GM23338 (cell line): ENCODE measurements at regions not wholly inside any gene's neighbourhood (a gene's known extent, or its start where the extent isn't known, plus 50 kb on each side); places are given as distances from the start of the nearest gene placed in this dataset.

Experiments
- ATAC-seq: fragments of 200-7000 bp; cut with Tn5 transposase; 3 replicates; pipeline ENCODE4 v1.9.1; 2020
- DNase-seq: peaks from one replicate; pipeline ENCODE4 v3.0.0-alpha.2; 2015; ENCODE audit warnings: low spot score
- H2AFZ ChIP-seq: fragments of 200-600 bp; sonication (generic); 2 replicates; pipeline ENCODE4 v1.8.0; 2016; ENCODE audit warnings: antibody characterized with exemption, mild to moderate bottlenecking, moderate library complexity
- H3F3A ChIP-seq: fragments of 200-600 bp; sonication (generic); replicated peaks from 2 replicates; pipeline ENCODE4 v1.8.0; 2017; ENCODE audit warnings: antibody characterized with exemption, mixed run types, low read depth
- H3K27ac ChIP-seq: fragments of 200-600 bp; sonication (generic); 2 replicates; pipeline ENCODE4 v1.6.1; 2016; ENCODE audit warnings: low read depth
- H3K27me3 ChIP-seq: fragments of 200-600 bp; sonication (generic); 2 replicates; pipeline ENCODE4 v1.8.0; 2016; ENCODE audit warnings: mild to moderate bottlenecking, mixed run types, moderate library complexity; ENCODE audit not compliant: insufficient read depth
- H3K36me3 ChIP-seq: fragments of 200-600 bp; sonication (generic); 2 replicates; pipeline ENCODE4 v1.8.0; 2016; ENCODE audit warnings: mild to moderate bottlenecking; ENCODE audit not compliant: insufficient read depth
- H3K4me1 ChIP-seq: fragments of 200-600 bp; sonication (generic); 2 replicates; pipeline ENCODE4 v1.8.0; 2016; ENCODE audit warnings: mild to moderate bottlenecking, moderate library complexity; ENCODE audit not compliant: insufficient read depth
- H3K4me2 ChIP-seq: fragments of 200-600 bp; sonication (generic); 2 replicates; pipeline ENCODE4 v1.7.1; 2017; ENCODE audit warnings: mixed run types
- H3K4me3 ChIP-seq: fragments of 200-600 bp; sonication (generic); 2 replicates; pipeline ENCODE4 v1.6.1; 2016; ENCODE audit warnings: mixed run types
- H3K79me2 ChIP-seq: fragments of 200-600 bp; sonication (generic); replicated peaks from 2 replicates; pipeline ENCODE4 v1.8.0; 2017; ENCODE audit warnings: mild to moderate bottlenecking; ENCODE audit not compliant: insufficient read depth
- H3K9me2 ChIP-seq: fragments of 200-600 bp; sonication (generic); 2 replicates; pipeline ENCODE4 v1.8.0; 2017; ENCODE audit not compliant: insufficient read depth
- H4K20me1 ChIP-seq: fragments of 200-600 bp; sonication (generic); replicated peaks from 2 replicates; pipeline ENCODE4 v1.8.0; 2017; ENCODE audit warnings: mild to moderate bottlenecking; ENCODE audit not compliant: insufficient read depth
- H3K27ac Mint-ChIP-seq: 2 replicates; pipeline ENCODE4 v1.8.0; 2020; ENCODE audit warnings: inconsistent platforms, mild to moderate bottlenecking, moderate library complexity, mixed read lengths
- H3K27me3 Mint-ChIP-seq: 3 replicates; pipeline ENCODE4 v1.8.0; 2022; ENCODE audit warnings: low read depth, mild to moderate bottlenecking, moderate library complexity, mixed read lengths, inconsistent platforms; ENCODE audit not compliant: insufficient read depth, poor library complexity
- H3K36me3 Mint-ChIP-seq: 3 replicates; pipeline ENCODE4 v1.8.0; 2021; ENCODE audit warnings: low read depth, mild to moderate bottlenecking, inconsistent platforms, moderate library complexity, mixed read lengths
- H3K4me1 Mint-ChIP-seq: 3 replicates; pipeline ENCODE4 v1.8.0; 2020; ENCODE audit warnings: mild to moderate bottlenecking, inconsistent platforms, mixed read lengths
- H3K4me3 Mint-ChIP-seq: 3 replicates; pipeline ENCODE4 v1.8.0; 2021; ENCODE audit warnings: moderate library complexity, mild to moderate bottlenecking, inconsistent platforms, mixed read lengths
- H3K9me3 Mint-ChIP-seq: 3 replicates; pipeline ENCODE4 v1.8.0; 2020; ENCODE audit warnings: moderate library complexity, mild to moderate bottlenecking, inconsistent platforms, mixed read lengths
- CREB1 ChIP-seq: fragments of 250-450 bp; sonication (Bioruptor Pico); IDR thresholded peaks from 2 replicates; pipeline ENCODE4 v1.5.0; 2020; ENCODE audit warnings: low read depth, mild to moderate bottlenecking, moderate library complexity
- EZH2 ChIP-seq: fragments of 200-600 bp; sonication (generic); IDR thresholded peaks from one replicate; pipeline ENCODE4 v1.8.0; 2017; ENCODE audit warnings: antibody characterized with exemption, mild to moderate bottlenecking, low read depth; ENCODE audit not compliant: unreplicated experiment
- EZH2phosphoT487 ChIP-seq: fragments of 200-600 bp; sonication (generic); IDR thresholded peaks from one replicate; pipeline ENCODE4 v1.8.1; 2018; ENCODE audit warnings: antibody characterized with exemption; ENCODE audit not compliant: unreplicated experiment
- JUNB ChIP-seq: IDR thresholded peaks from one replicate; pipeline ENCODE4 v1.6.1; 2016; ENCODE audit warnings: antibody characterized with exemption; ENCODE audit not compliant: unreplicated experiment
- POLR2AphosphoS5 ChIP-seq: IDR thresholded peaks from 2 replicates; pipeline ENCODE4 v1.6.1; 2016; ENCODE audit warnings: antibody characterized with exemption, low read depth
- STAT1 ChIP-seq: IDR thresholded peaks from one replicate; pipeline ENCODE4 v1.6.1; 2016; ENCODE audit warnings: antibody characterized with exemption; ENCODE audit not compliant: unreplicated experiment
- ZNF114 ChIP-seq: fragments of 250-450 bp; sonication (Bioruptor Pico); IDR thresholded peaks from 2 replicates; pipeline ENCODE4 v1.5.0; 2020; ENCODE audit warnings: mild to moderate bottlenecking, moderate library complexity
- ZNF331 ChIP-seq: fragments of 250-450 bp; sonication (Bioruptor Pico); IDR thresholded peaks from 2 replicates; pipeline ENCODE4 v1.5.0; 2020; ENCODE audit warnings: low read depth, mild to moderate bottlenecking, moderate library complexity
- TF ChIP-seq, protein P1 (sequence below), 2 experiments: fragments of 200-600 bp in 1 of 2; sonication (generic) in 1 of 2; conservative IDR thresholded peaks; 2 replicates each; pipeline versions ENCODE4 v1.5.1 to v1.6.1; 2016 to 2017; ENCODE audit warnings: antibody characterized with exemption in 2 of 2, low read depth in 2 of 2, mild to moderate bottlenecking in 2 of 2, moderate library complexity in 1 of 2
- TF ChIP-seq, protein P2 (sequence below): IDR thresholded peaks from 2 replicates; pipeline ENCODE4 v1.6.1; 2016; ENCODE audit warnings: antibody characterized with exemption
- TF ChIP-seq, protein P3 (sequence below): fragments of 250-450 bp; sonication (Bioruptor Pico); IDR thresholded peaks from 2 replicates; pipeline ENCODE4 v1.5.0; 2020; ENCODE audit warnings: mild to moderate bottlenecking, moderate library complexity
- TF ChIP-seq, protein P4 (sequence below): IDR thresholded peaks from one replicate; pipeline ENCODE4 v1.6.1; 2018; ENCODE audit warnings: antibody characterized with exemption; ENCODE audit not compliant: unreplicated experiment

DNA sequence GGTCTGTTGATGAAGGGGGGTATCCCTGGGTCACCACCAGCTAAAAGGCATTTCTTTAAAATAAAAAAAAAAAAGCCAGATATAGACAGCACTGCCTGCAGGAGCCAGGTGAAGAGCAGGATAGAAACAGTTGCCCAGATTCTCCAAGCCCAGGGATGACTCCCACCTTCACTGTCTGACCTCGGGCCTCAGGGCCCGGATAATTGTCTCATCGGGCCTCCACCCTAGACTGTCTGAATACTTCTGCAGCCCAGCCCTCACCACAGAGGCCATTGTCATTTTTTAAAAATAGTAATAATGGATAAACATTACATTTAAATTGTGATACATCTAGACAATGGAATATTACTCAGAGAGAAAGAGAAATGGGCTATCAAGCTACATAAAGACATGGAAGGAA is 92.8 kb upstream of the TNRC6C start:
- no peaks in the 10 kb centered on the region for H3K4me1 ChIP-seq
- peaks cover 22% of the 10 kb centered on the region for H3K27me3 Mint-ChIP-seq
- no peaks in the 10 kb centered on the region for H3K79me2 ChIP-seq
- TF ChIP-seq EZH2 (no peak), ZNF114 (no peak), CREB1 (no peak), ZNF331 (CRISPR knock-in tag) (no peak), JUNB (no peak), POLR2AphosphoS5 (no peak), EZH2phosphoT487 (no peak), STAT1 (no peak)
- TF ChIP-seq, protein P1, sequence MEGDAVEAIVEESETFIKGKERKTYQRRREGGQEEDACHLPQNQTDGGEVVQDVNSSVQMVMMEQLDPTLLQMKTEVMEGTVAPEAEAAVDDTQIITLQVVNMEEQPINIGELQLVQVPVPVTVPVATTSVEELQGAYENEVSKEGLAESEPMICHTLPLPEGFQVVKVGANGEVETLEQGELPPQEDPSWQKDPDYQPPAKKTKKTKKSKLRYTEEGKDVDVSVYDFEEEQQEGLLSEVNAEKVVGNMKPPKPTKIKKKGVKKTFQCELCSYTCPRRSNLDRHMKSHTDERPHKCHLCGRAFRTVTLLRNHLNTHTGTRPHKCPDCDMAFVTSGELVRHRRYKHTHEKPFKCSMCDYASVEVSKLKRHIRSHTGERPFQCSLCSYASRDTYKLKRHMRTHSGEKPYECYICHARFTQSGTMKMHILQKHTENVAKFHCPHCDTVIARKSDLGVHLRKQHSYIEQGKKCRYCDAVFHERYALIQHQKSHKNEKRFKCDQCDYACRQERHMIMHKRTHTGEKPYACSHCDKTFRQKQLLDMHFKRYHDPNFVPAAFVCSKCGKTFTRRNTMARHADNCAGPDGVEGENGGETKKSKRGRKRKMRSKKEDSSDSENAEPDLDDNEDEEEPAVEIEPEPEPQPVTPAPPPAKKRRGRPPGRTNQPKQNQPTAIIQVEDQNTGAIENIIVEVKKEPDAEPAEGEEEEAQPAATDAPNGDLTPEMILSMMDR (conservative IDR thresholded peaks at IDR 0.05; ENCODE audit: low read depth in 2 of 2): no peak
- TF ChIP-seq, protein P2, sequence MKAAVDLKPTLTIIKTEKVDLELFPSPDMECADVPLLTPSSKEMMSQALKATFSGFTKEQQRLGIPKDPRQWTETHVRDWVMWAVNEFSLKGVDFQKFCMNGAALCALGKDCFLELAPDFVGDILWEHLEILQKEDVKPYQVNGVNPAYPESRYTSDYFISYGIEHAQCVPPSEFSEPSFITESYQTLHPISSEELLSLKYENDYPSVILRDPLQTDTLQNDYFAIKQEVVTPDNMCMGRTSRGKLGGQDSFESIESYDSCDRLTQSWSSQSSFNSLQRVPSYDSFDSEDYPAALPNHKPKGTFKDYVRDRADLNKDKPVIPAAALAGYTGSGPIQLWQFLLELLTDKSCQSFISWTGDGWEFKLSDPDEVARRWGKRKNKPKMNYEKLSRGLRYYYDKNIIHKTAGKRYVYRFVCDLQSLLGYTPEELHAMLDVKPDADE: no peak
- TF ChIP-seq, protein P3, sequence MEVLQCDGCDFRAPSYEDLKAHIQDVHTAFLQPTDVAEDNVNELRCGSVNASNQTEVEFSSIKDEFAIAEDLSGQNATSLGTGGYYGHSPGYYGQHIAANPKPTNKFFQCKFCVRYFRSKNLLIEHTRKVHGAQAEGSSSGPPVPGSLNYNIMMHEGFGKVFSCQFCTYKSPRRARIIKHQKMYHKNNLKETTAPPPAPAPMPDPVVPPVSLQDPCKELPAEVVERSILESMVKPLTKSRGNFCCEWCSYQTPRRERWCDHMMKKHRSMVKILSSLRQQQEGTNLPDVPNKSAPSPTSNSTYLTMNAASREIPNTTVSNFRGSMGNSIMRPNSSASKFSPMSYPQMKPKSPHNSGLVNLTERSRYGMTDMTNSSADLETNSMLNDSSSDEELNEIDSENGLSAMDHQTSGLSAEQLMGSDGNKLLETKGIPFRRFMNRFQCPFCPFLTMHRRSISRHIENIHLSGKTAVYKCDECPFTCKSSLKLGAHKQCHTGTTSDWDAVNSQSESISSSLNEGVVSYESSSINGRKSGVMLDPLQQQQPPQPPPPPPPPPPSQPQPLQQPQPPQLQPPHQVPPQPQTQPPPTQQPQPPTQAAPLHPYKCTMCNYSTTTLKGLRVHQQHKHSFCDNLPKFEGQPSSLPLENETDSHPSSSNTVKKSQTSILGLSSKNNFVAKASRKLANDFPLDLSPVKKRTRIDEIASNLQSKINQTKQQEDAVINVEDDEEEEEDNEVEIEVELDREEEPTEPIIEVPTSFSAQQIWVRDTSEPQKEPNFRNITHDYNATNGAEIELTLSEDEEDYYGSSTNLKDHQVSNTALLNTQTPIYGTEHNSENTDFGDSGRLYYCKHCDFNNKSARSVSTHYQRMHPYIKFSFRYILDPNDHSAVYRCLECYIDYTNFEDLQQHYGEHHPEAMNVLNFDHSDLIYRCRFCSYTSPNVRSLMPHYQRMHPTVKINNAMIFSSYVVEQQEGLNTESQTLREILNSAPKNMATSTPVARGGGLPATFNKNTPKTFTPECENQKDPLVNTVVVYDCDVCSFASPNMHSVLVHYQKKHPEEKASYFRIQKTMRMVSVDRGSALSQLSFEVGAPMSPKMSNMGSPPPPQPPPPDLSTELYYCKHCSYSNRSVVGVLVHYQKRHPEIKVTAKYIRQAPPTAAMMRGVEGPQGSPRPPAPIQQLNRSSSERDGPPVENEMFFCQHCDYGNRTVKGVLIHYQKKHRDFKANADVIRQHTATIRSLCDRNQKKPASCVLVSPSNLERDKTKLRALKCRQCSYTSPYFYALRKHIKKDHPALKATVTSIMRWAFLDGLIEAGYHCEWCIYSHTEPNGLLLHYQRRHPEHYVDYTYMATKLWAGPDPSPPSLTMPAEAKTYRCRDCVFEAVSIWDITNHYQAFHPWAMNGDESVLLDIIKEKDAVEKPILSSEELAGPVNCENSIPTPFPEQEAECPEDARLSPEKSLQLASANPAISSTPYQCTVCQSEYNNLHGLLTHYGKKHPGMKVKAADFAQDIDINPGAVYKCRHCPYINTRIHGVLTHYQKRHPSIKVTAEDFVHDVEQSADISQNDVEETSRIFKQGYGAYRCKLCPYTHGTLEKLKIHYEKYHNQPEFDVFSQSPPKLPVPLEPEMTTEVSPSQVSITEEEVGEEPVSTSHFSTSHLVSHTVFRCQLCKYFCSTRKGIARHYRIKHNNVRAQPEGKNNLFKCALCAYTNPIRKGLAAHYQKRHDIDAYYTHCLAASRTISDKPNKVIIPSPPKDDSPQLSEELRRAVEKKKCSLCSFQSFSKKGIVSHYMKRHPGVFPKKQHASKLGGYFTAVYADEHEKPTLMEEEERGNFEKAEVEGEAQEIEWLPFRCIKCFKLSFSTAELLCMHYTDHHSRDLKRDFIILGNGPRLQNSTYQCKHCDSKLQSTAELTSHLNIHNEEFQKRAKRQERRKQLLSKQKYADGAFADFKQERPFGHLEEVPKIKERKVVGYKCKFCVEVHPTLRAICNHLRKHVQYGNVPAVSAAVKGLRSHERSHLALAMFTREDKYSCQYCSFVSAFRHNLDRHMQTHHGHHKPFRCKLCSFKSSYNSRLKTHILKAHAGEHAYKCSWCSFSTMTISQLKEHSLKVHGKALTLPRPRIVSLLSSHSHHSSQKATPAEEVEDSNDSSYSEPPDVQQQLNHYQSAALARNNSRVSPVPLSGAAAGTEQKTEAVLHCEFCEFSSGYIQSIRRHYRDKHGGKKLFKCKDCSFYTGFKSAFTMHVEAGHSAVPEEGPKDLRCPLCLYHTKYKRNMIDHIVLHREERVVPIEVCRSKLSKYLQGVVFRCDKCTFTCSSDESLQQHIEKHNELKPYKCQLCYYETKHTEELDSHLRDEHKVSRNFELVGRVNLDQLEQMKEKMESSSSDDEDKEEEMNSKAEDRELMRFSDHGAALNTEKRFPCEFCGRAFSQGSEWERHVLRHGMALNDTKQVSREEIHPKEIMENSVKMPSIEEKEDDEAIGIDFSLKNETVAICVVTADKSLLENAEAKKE (CRISPR knock-in tag): no peak
- TF ChIP-seq, protein P4, sequence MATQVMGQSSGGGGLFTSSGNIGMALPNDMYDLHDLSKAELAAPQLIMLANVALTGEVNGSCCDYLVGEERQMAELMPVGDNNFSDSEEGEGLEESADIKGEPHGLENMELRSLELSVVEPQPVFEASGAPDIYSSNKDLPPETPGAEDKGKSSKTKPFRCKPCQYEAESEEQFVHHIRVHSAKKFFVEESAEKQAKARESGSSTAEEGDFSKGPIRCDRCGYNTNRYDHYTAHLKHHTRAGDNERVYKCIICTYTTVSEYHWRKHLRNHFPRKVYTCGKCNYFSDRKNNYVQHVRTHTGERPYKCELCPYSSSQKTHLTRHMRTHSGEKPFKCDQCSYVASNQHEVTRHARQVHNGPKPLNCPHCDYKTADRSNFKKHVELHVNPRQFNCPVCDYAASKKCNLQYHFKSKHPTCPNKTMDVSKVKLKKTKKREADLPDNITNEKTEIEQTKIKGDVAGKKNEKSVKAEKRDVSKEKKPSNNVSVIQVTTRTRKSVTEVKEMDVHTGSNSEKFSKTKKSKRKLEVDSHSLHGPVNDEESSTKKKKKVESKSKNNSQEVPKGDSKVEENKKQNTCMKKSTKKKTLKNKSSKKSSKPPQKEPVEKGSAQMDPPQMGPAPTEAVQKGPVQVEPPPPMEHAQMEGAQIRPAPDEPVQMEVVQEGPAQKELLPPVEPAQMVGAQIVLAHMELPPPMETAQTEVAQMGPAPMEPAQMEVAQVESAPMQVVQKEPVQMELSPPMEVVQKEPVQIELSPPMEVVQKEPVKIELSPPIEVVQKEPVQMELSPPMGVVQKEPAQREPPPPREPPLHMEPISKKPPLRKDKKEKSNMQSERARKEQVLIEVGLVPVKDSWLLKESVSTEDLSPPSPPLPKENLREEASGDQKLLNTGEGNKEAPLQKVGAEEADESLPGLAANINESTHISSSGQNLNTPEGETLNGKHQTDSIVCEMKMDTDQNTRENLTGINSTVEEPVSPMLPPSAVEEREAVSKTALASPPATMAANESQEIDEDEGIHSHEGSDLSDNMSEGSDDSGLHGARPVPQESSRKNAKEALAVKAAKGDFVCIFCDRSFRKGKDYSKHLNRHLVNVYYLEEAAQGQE: no peak
- H2AFZ ChIP-seq: no peak overlapping the region
- no peaks in the 10 kb centered on the region for H3K36me3 Mint-ChIP-seq
- no peak overlapping the region for H3K4me2 ChIP-seq
- no peaks in the 10 kb centered on the region for H3F3A ChIP-seq
- ATAC-seq (no peak), DNase-seq (no peak)
- no peaks in the 10 kb centered on the region for H3K9me2 ChIP-seq
- no peak overlapping the region for H3K4me3 ChIP-seq
- no peaks in the 10 kb centered on the region for H3K27me3 ChIP-seq
- no peaks in the 10 kb centered on the region; the same call in 2 of the 3 replicates for H3K9me3 Mint-ChIP-seq
- H3K4me3 Mint-ChIP-seq: no peak overlapping the region
- H3K27ac Mint-ChIP-seq: no peak overlapping the region
- no peaks in the 10 kb centered on the region for H4K20me1 ChIP-seq
- peaks cover 24% of the 10 kb centered on the region for H3K4me1 Mint-ChIP-seq
- H3K27ac ChIP-seq: no peak overlapping the region
- H3K36me3 ChIP-seq: no peaks in the 10 kb centered on the region
